ENCODE measurements at regions not wholly inside any gene's neighbourhood (a gene's known extent, or its start where the extent isn't known, plus 50 kb on each side); places are given as distances from the start of the nearest gene placed in this dataset.

DNA sequence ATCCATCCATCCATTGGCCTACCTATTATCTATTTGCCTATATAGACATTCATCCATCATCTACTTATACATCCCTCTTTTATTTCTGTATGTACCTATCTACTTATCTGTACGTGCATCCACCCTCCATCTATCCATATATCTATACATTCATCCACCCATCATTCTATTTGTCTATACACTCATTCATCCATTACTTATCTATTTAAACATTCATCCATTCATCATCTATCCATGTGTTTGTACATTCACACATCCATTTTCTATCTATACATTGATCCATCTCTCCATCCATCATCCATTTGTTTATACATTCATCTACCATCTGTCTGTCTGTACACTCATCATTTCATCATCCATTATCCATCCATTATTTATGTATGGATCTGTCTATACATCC lies 365.7 kb upstream of the RBFOX1 start:
- Histone ChIP-seq H3K36me3 (no peaks in the 10 kb centered on the region), H3K9me3 (no peaks in the 10 kb centered on the region), H3K27me3 (no peaks in the 10 kb centered on the region), H3K4me1 (no peaks in the 10 kb centered on the region), H3K4me3 (no peak overlapping the region), H3K27ac (no peak overlapping the region)
- intact Hi-C loops (cut with DNase I; ENCODE audit: low total_unique reads) = no loop called here
- no peak for DNase-seq
- TF ChIP-seq POLR2A (IDR thresholded peaks at IDR 0.05) = no peak
- TF ChIP-seq, protein P1, sequence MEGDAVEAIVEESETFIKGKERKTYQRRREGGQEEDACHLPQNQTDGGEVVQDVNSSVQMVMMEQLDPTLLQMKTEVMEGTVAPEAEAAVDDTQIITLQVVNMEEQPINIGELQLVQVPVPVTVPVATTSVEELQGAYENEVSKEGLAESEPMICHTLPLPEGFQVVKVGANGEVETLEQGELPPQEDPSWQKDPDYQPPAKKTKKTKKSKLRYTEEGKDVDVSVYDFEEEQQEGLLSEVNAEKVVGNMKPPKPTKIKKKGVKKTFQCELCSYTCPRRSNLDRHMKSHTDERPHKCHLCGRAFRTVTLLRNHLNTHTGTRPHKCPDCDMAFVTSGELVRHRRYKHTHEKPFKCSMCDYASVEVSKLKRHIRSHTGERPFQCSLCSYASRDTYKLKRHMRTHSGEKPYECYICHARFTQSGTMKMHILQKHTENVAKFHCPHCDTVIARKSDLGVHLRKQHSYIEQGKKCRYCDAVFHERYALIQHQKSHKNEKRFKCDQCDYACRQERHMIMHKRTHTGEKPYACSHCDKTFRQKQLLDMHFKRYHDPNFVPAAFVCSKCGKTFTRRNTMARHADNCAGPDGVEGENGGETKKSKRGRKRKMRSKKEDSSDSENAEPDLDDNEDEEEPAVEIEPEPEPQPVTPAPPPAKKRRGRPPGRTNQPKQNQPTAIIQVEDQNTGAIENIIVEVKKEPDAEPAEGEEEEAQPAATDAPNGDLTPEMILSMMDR (IDR thresholded peaks at IDR 0.05) = no peak

DNA sequence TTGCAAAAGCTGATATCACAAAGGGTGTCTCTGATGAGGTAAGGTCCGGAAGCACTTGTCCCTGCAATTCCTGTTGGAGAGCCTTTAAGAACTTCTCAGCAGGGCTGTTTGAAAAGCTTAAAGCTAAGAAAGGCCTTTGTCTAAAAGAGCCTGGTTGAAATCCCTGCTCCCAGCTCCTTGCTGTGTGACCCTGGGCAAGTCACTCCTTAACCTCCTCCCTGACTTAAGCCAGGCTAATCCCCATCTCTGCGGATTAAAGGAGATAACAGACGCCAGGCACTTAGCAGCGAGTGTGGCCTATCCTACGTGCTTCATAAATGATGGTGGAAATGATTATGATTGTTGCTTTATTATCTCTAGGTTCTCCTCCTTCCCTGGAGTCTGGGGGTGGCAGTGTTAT lies 368.0 kb upstream of the RBFOX1 start:
- Histone ChIP-seq H3K36me3 (no peaks in the 10 kb centered on the region), H3K4me1 (no peaks in the 10 kb centered on the region), H3K4me3 (no peak overlapping the region), H3K27me3 (no peaks in the 10 kb centered on the region), H3K9me3 (no peaks in the 10 kb centered on the region), H3K27ac (no peak overlapping the region)
- intact Hi-C loops (cut with DNase I; ENCODE audit: low total_unique reads) = no loop called here
- no peak for TF ChIP-seq POLR2A (IDR thresholded peaks at IDR 0.05)
- TF ChIP-seq, protein P1 (IDR thresholded peaks at IDR 0.05) = no peak
- no peak for DNase-seq

DNA sequence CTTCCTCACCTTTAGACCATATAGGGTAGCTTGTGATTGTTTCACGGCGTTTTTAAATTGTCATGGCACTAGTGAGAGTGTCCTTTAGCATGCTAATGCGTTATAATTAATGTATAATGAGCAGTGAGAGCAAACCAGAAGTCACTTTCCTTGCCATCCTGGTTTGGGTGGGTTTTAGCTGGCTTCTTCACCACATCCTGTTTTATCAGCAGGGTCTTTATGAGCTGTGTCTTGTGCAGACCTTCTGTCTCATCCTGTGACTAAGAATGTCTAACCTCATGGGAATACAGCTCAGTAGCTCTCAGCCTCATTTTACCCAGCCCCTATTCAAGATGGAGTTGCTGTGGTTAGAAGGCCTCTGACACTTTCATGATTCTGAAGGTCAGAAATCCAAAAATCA lies 370.9 kb upstream of the RBFOX1 start:
- intact Hi-C loops (cut with DNase I; ENCODE audit: low total_unique reads) = no loop called here
- TF ChIP-seq POLR2A (IDR thresholded peaks at IDR 0.05) = no peak
- TF ChIP-seq, protein P1 (IDR thresholded peaks at IDR 0.05) = no peak
- Histone ChIP-seq H3K9me3 (no peaks in the 10 kb centered on the region), H3K36me3 (no peaks in the 10 kb centered on the region), H3K4me3 (no peak overlapping the region), H3K27me3 (no peaks in the 10 kb centered on the region), H3K27ac (no peak overlapping the region), H3K4me1 (no peaks in the 10 kb centered on the region)
- DNase-seq = no peak

DNA sequence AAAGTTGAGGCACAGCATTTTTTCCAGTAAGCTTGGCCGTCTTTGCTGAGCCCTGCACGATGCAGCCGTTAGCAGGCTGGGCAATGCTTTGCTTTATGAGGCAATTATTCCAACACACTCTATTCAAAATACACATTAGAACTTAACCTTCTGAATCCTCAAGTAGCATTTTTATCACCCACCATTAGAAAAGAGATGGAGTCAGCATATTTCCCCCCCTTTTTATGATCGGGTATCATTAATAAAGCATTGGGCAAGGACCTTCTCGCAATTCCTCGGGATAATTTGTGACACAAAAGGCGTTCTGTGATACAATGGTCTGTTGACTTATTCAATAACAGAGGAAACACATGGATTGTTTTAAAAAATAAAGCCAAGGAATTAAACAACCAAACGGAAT lies 374.5 kb upstream of the RBFOX1 start:
- intact Hi-C loops (cut with DNase I; ENCODE audit: low total_unique reads) = no loop called here

DNA sequence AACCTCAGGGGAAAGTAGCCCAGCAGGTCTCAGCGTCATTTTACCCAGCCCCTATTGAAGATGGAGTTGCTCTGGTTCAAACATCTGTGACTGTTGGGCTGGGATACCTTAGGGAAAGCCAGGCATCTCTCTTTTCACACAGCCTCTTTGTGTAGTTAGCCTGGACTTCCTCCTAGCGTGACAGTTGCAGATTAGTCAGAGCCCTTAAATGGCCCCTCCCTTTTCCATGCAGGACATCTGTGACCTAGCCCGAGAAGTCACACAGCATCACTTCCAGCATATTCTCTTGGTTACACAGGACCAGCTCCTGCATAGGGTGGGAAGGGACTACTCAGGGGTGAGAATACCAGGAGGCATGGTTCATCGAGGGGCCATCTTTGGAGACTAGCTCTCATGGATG lies 375.0 kb upstream of the RBFOX1 start:
- Histone ChIP-seq H3K9me3 (no peaks in the 10 kb centered on the region), H3K4me3 (no peak overlapping the region)

More for the DNA sequence above, 374.5 kb upstream of the RBFOX1 start:
- Histone ChIP-seq H3K27ac (no peak overlapping the region), H3K36me3 (no peaks in the 10 kb centered on the region), H3K4me3 (no peak overlapping the region), H3K4me1 (no peaks in the 10 kb centered on the region), H3K27me3 (no peaks in the 10 kb centered on the region), H3K9me3 (no peaks in the 10 kb centered on the region)
- no peak for DNase-seq
- no peak for TF ChIP-seq POLR2A (IDR thresholded peaks at IDR 0.05)
- TF ChIP-seq, protein P1 (IDR thresholded peaks at IDR 0.05) = no peak

More for the DNA sequence above, 375.0 kb upstream of the RBFOX1 start:
- intact Hi-C loops (cut with DNase I; ENCODE audit: low total_unique reads) = no loop called here
- TF ChIP-seq POLR2A (IDR thresholded peaks at IDR 0.05) = no peak
- TF ChIP-seq, protein P1 (IDR thresholded peaks at IDR 0.05) = no peak
- DNase-seq = no peak
- Histone ChIP-seq H3K36me3 (no peaks in the 10 kb centered on the region), H3K4me1 (no peaks in the 10 kb centered on the region), H3K27me3 (no peaks in the 10 kb centered on the region), H3K27ac (no peak overlapping the region)

Data from uterus (tissue), 3 donors.